Lung (tissue), 11 donors: ENCODE measurements at regions not wholly inside any gene's neighbourhood (a gene's known extent, or its start where the extent isn't known, plus 50 kb on each side); places are given as distances from the start of the nearest gene placed in this dataset.

Source experiments
- ATAC-seq: fragments of 200-7000 bp; cut with Tn5 transposase; one replicate; pipeline ENCODE4 v1.9.1; 2020; ENCODE audit warnings: moderate number of reproducible peaks; ENCODE audit not compliant: insufficient read depth, low FRiP score
- DNase-seq, 3 donors: peaks; one replicate each; pipeline ENCODE4 v3.0.0-alpha.2; 2013 to 2017
- H3K27ac ChIP-seq, 2 donors: one replicate each; pipeline ENCODE4 v1.5.1; 2013; ENCODE audit warnings: mild to moderate bottlenecking in 2 of 2, moderate library complexity in 2 of 2, control low read depth in 1 of 2, inconsistent platforms in 1 of 2, low read depth in 1 of 2, low read length in 1 of 2
- H3K27me3 ChIP-seq, 3 donors: one replicate each; pipeline ENCODE4 v1.5.1; 2013; ENCODE audit warnings: low read length in 2 of 3; ENCODE audit not compliant: control insufficient read depth in 3 of 3, insufficient read depth in 3 of 3
- H3K36me3 ChIP-seq, 4 donors: one replicate each; pipeline ENCODE4 v1.5.1; 2013; ENCODE audit warnings: low read length in 4 of 4, mild to moderate bottlenecking in 1 of 4, moderate library complexity in 1 of 4; ENCODE audit not compliant: control insufficient read depth in 4 of 4, insufficient read depth in 4 of 4
- H3K4me1 ChIP-seq, 5 donors: one replicate each; pipeline ENCODE4 v1.5.1; 2013; ENCODE audit warnings: low read length in 5 of 5, mild to moderate bottlenecking in 2 of 5, moderate library complexity in 1 of 5; ENCODE audit not compliant: control insufficient read depth in 5 of 5, insufficient read depth in 5 of 5
- H3K4me3 ChIP-seq: one replicate; pipeline ENCODE4 v1.5.1; 2013; ENCODE audit warnings: mild to moderate bottlenecking, control low read depth, moderate library complexity
- H3K9ac ChIP-seq, 2 donors: one replicate each; pipeline ENCODE4 v1.5.1; 2013; ENCODE audit warnings: low read length in 2 of 2, control low read depth in 1 of 2; ENCODE audit not compliant: insufficient read depth in 1 of 2
- H3K9me3 ChIP-seq, 4 donors: one replicate each; pipeline ENCODE4 v1.5.1; 2013; ENCODE audit warnings: low read length in 3 of 4, mild to moderate bottlenecking in 1 of 4, moderate library complexity in 1 of 4; ENCODE audit not compliant: control insufficient read depth in 4 of 4, insufficient read depth in 3 of 4
- WGBS, 2 donors: extraction: QIAGEN DNeasy Blood & Tissue Kit; methylation state at CpG; one replicate each; pipeline ENCODE4 v1.1.7; 2013; 5-methylcytosine and 5-hydroxymethylcytosine counted together
- TF ChIP-seq, protein P1 (sequence below): IDR thresholded peaks from 2 replicates; pipeline ENCODE4 v1.5.1; 2012; ENCODE audit warnings: mild to moderate bottlenecking; ENCODE audit errors: control extremely low read depth, extremely low read depth
- donor health status: control.
- donor health status: control.
- donor health status: Bipolar disorder and iron deficiency.
- donor health status: healthy.
- donor health status: DM: yes; HTN: yes; CAD: no.

DNA sequence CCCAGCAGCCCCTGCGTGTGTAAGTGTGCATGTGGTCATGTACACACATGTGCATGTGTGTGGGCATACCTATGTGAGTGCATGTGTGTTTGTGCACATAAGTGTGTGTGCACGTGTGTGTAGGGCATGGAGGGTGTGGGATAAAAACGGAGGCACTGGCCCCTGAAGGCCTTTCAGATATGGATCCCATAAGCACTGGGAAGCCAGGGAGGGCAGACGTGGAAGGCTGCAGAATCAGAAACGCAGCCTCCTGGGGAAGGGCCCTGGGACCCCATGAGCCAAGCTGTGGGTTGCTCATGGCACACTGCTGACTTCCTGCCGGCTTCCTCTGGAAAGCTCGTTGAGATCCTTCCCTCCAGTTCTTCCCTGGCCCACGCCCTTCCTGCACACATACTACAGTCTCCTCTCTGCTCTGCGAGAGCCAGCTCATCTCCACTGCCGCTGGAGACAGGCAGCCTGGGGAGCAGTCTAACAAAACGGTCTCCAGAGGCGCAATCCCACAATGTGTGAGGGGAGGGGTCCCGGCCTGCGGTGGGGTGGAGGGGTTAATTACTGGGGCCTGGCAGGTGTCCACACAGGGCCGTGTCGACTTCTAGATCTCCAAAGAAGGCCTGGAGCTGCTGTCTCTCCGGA is 435.2 kb upstream of the B3GAT1 start:
- no peaks in the 10 kb centered on the region for H3K9me3 ChIP-seq
- ATAC-seq (no peak), DNase-seq (no peak)
- peaks cover 0 to 8% (median 0%) of the 10 kb centered on the region in 3 donors for H3K27me3 ChIP-seq
- no peak overlapping the region for H3K4me3 ChIP-seq
- no peak overlapping the region for H3K9ac ChIP-seq
- H3K4me1 ChIP-seq = peaks cover 0 to 5% (median 0%) of the 10 kb centered on the region in 5 donors
- 60 to 66% methylated on average over 17 of the region's 17 CpGs for WGBS, 2 donors
- H3K27ac ChIP-seq = no peak overlapping the region
- TF ChIP-seq, protein P1, sequence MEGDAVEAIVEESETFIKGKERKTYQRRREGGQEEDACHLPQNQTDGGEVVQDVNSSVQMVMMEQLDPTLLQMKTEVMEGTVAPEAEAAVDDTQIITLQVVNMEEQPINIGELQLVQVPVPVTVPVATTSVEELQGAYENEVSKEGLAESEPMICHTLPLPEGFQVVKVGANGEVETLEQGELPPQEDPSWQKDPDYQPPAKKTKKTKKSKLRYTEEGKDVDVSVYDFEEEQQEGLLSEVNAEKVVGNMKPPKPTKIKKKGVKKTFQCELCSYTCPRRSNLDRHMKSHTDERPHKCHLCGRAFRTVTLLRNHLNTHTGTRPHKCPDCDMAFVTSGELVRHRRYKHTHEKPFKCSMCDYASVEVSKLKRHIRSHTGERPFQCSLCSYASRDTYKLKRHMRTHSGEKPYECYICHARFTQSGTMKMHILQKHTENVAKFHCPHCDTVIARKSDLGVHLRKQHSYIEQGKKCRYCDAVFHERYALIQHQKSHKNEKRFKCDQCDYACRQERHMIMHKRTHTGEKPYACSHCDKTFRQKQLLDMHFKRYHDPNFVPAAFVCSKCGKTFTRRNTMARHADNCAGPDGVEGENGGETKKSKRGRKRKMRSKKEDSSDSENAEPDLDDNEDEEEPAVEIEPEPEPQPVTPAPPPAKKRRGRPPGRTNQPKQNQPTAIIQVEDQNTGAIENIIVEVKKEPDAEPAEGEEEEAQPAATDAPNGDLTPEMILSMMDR = no peak
- H3K36me3 ChIP-seq = no peaks in the 10 kb centered on the region

DNA sequence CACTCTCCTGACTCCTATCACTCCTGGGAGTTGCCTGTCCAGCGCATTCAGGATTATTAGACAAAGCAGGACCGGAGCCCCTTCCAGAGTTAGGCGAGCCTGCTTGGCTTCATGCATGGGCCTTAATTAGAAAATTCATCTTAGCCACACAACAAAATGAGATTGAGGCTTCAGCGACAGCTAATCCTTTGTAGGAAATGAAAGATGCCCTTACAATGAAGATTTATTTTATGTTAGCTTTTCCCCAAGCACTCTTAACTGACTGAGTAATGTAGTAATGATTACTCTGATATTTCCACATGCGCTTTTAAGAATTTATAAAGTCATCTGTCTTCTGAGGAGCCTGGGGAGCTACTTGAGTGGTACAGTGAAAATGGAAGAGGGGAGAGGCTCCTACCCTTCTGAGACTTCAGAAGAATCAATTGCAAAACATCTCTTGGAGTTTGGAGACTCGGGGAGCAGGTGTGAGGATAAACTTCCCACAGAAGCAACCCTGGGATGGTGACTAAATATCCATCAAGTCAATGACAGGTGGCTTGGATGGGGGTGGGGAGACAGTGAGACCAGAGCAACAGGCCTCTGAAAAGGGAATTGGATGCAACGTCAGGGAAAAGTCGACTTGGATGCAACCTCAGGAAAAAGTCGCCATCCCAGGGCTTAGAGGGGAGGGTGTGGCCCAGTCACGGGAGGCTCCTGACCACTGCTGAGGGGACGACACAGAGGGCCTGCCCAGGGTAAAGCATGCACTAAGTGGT is 434.5 kb upstream of the B3GAT1 start:
- Histone ChIP-seq H3K9me3 (no peaks in the 10 kb centered on the region), H3K4me3 (no peak overlapping the region), H3K27ac (no peak overlapping the region), H3K27me3 (peaks cover 0 to 1% (median 0%) of the 10 kb centered on the region in 3 donors), H3K4me1 (no peaks in the 10 kb centered on the region), H3K9ac (no peak overlapping the region), H3K36me3 (no peaks in the 10 kb centered on the region)
- DNase-seq (no peak), ATAC-seq (no peak)
- WGBS, 2 donors = 68 to 74% methylated on average over 11 of the region's 11 CpGs
- TF ChIP-seq, protein P1 = no peak

DNA sequence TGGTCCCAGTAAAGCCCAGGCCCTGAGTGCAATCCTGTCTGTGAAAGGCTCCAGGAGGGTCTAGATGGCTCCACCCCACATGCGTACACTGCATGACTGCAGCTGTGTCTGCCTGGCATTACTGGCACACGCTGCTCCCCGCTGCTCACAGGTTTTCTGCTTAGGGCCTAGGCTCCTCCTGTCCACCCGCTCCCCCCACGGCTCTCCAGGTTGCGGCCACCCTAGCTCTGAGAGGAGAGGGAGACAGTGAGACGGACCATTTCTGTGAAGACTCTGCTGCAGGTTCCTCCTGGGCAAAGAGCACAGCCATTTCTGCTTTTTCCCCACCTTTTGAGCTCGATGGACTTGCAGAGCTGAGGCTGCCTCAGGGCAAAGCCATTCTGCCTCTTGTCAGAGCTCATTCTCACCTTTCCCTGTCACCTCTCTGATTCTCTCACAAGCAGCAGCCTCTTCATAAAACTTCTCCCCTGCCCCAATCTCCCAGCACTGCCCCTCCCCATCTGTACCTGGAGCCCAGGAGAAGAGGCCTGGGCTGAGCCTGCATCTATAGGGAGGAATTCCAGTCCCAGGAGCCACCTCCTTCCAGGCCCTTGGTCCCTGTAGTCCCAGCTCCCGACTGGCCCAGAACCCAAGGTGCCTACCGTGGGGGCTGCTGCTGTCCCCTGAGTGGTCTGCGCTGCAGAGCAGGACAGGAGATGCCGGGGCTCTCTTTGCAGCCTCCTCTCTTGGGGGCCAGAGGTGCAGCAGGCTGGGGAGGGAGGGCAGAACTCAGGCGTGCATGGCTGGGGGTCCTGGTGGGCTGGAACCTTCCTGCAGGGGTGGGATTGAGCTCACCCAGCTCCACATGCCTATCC is 433.7 kb upstream of the B3GAT1 start:
- H3K27ac ChIP-seq = no peak overlapping the region
- no peak overlapping the region for H3K4me3 ChIP-seq
- TF ChIP-seq, protein P1 = no peak
- no peaks in the 10 kb centered on the region for H3K36me3 ChIP-seq
- 75 to 82% methylated on average over 12 to 13 of the region's 13 CpGs for WGBS, 2 donors
- H3K27me3 ChIP-seq = no peaks in the 10 kb centered on the region
- H3K9me3 ChIP-seq = no peaks in the 10 kb centered on the region
- ATAC-seq (no peak), DNase-seq (no peak)
- no peaks in the 10 kb centered on the region for H3K4me1 ChIP-seq
- no peak overlapping the region for H3K9ac ChIP-seq
